OCI-LY3 (cell line): ENCODE measurements at regions not wholly inside any gene's neighbourhood (a gene's known extent, or its start where the extent isn't known, plus 50 kb on each side); places are given as distances from the start of the nearest gene placed in this dataset.

Experiments used
- H2AFZ ChIP-seq: fragments of 200-600, 300-600 bp; shearing (Covaris generic); 2 replicates; pipeline ENCODE4 v1.6.0; 2014; ENCODE audit warnings: antibody characterized with exemption, low read depth, low read length
- H3K27ac ChIP-seq: fragments of 200-600, 300-600 bp; sonication (generic); 2 replicates; pipeline ENCODE4 v1.5.1; 2014; ENCODE audit warnings: mild to moderate bottlenecking, low read length, moderate library complexity, mixed read lengths
- H3K27me3 ChIP-seq: fragments of 200-600, 300-600 bp; sonication (generic); 2 replicates; pipeline ENCODE4 v1.6.1; 2014; ENCODE audit warnings: low read depth, low read length, mixed read lengths
- H3K36me3 ChIP-seq: fragments of 200-600, 300-600 bp; sonication (generic); replicated peaks from 2 replicates; pipeline ENCODE3; 2014; ENCODE audit warnings: low read depth, low read length, mixed read lengths
- H3K4me1 ChIP-seq: fragments of 300-600, 200-600 bp; sonication (generic); 2 replicates; pipeline ENCODE4 v1.6.1; 2014; ENCODE audit warnings: low read length, mixed read lengths
- H3K4me2 ChIP-seq: fragments of 200-600, 300-600 bp; sonication (generic); 2 replicates; pipeline ENCODE4 v1.6.1; 2014; ENCODE audit warnings: low read length, mixed read lengths
- H3K4me3 ChIP-seq: fragments of 300-600, 200-600 bp; sonication (generic); 2 replicates; pipeline ENCODE4 v1.5.1; 2014; ENCODE audit warnings: antibody characterized with exemption, mild to moderate bottlenecking, low read length, moderate library complexity
- H3K79me2 ChIP-seq: fragments of 300-600, 200-600 bp; shearing (Covaris generic); 2 replicates; pipeline ENCODE4 v1.6.1; 2014; ENCODE audit warnings: mild to moderate bottlenecking, low read length, mixed read lengths
- H3K9ac ChIP-seq: fragments of 300-600, 200-600 bp; shearing (Covaris generic); 2 replicates; pipeline ENCODE4 v1.6.0; 2014; ENCODE audit warnings: mild to moderate bottlenecking, low read length, moderate library complexity
- H3K9me3 ChIP-seq: fragments of 200-600, 300-600 bp; shearing (Covaris generic); 2 replicates; pipeline ENCODE4 v1.6.1; 2014; ENCODE audit warnings: low read length, mixed read lengths; ENCODE audit not compliant: insufficient read depth
- H4K20me1 ChIP-seq: fragments of 200-600, 300-600 bp; sonication (generic); 2 replicates; pipeline ENCODE4 v1.6.1; 2016; ENCODE audit warnings: low read length, mixed read lengths; ENCODE audit not compliant: insufficient read depth
- CTCF ChIP-seq: fragments of 200-600, 300-600 bp; sonication (generic); IDR thresholded peaks from 2 replicates; pipeline ENCODE4 v1.5.1; 2014; ENCODE audit warnings: antibody characterized with exemption, low read length, low read depth
- EZH2phosphoT487 ChIP-seq: fragments of 200-600 bp; shearing (Covaris generic); IDR thresholded peaks from 2 replicates; pipeline ENCODE4 v1.6.1; 2018; ENCODE audit warnings: antibody characterized with exemption, mixed run types, low read depth

- Histone ChIP-seq H3K79me2 (no peaks in the 10 kb centered on the region), H3K4me3 (no peak overlapping the region), H3K27me3 (no peaks in the 10 kb centered on the region), H3K27ac (no peak overlapping the region), H4K20me1 (no peaks in the 10 kb centered on the region), H2AFZ (no peak overlapping the region), H3K9ac (no peak overlapping the region), H3K9me3 (no peaks in the 10 kb centered on the region), H3K36me3 (no peaks in the 10 kb centered on the region), H3K4me2 (no peak overlapping the region), H3K4me1 (no peaks in the 10 kb centered on the region)
- TF ChIP-seq EZH2phosphoT487 (no peak), CTCF (peak; percentile 19; the same call in 1 of the 2 replicates)
Measured at GRCh38 chr1:73635021-73635420, 563.0 kb downstream of the LRRIQ3 start.

- H3K36me3 ChIP-seq = no peaks in the 10 kb centered on the region
- H3K4me2 ChIP-seq = no peak overlapping the region
- H2AFZ ChIP-seq = no peak overlapping the region
- no peak overlapping the region for H3K4me3 ChIP-seq
- no peaks in the 10 kb centered on the region for H3K79me2 ChIP-seq
- no peaks in the 10 kb centered on the region for H3K4me1 ChIP-seq
- no peak overlapping the region for H3K27ac ChIP-seq
- H4K20me1 ChIP-seq = no peaks in the 10 kb centered on the region
- no peak for TF ChIP-seq EZH2phosphoT487
- TF ChIP-seq CTCF = no peak
- no peaks in the 10 kb centered on the region for H3K9me3 ChIP-seq
- no peaks in the 10 kb centered on the region for H3K27me3 ChIP-seq
- no peak overlapping the region for H3K9ac ChIP-seq
Measured at GRCh38 chr1:73627723-73628122, 570.3 kb downstream of the LRRIQ3 start.

- TF ChIP-seq EZH2phosphoT487 (no peak), CTCF (no peak)
- no peak overlapping the region for H2AFZ ChIP-seq
- H3K9me3 ChIP-seq = no peaks in the 10 kb centered on the region
- no peak overlapping the region for H3K9ac ChIP-seq
- no peak overlapping the region for H3K4me2 ChIP-seq
- H3K4me3 ChIP-seq = no peak overlapping the region
- no peak overlapping the region for H3K27ac ChIP-seq
- H3K79me2 ChIP-seq = no peaks in the 10 kb centered on the region
- H3K4me1 ChIP-seq = no peaks in the 10 kb centered on the region
- no peaks in the 10 kb centered on the region for H3K36me3 ChIP-seq
- no peaks in the 10 kb centered on the region for H4K20me1 ChIP-seq
- H3K27me3 ChIP-seq = no peaks in the 10 kb centered on the region
Measured at GRCh38 chr1:73626326-73626725, 571.6 kb downstream of the LRRIQ3 start.

- no peaks in the 10 kb centered on the region for H3K27me3 ChIP-seq
- no peaks in the 10 kb centered on the region for H4K20me1 ChIP-seq
- no peak overlapping the region for H3K4me2 ChIP-seq
- no peak overlapping the region for H3K27ac ChIP-seq
- H3K4me1 ChIP-seq = no peaks in the 10 kb centered on the region
- H3K9ac ChIP-seq = no peak overlapping the region
- no peak overlapping the region for H3K4me3 ChIP-seq
- H3K79me2 ChIP-seq = no peaks in the 10 kb centered on the region
- no peak overlapping the region for H2AFZ ChIP-seq
- TF ChIP-seq CTCF (no peak), EZH2phosphoT487 (no peak)
- no peaks in the 10 kb centered on the region for H3K36me3 ChIP-seq
- H3K9me3 ChIP-seq = no peaks in the 10 kb centered on the region
Measured at GRCh38 chr1:73623946-73624345, 574.0 kb downstream of the LRRIQ3 start.
